ENCODE measurements at regions not wholly inside any gene's neighbourhood (a gene's known extent, or its start where the extent isn't known, plus 50 kb on each side); places are given as distances from the start of the nearest gene placed in this dataset.
A peak's percentile ranks its signal among the peaks of the same experiment; 100 is the strongest.

DNA sequence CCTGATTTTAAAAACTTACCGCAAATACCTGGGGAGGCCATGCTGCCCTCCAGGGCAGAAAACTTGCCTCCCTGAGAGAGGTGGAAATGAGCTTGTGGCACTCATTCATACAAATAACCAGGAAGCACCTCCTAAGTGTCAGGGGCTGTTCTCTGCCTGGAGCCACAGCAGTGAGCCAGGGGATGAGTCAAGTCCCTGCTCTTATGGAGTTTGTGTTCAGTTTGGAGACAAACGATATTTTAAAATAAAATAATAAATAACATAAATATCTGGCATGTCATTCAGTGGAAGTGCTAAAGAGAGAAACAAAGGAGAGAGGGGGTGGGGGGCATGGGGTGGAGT is 313.8 kb downstream of the C16orf95 start:
- FAIRE-seq (no peak), DNase-seq (no peak)
- Histone ChIP-seq H3K9ac (ENCODE audit: low read length in 3 of 3) (no peak overlapping the region), H3K9me3 (ENCODE audit: control insufficient read depth in 2 of 3, insufficient read depth in 1 of 3, low read length in 3 of 3) (peaks cover 0 to 11% (median 0%) of the 10 kb centered on the region in 3 donors), H3K27me3 (ENCODE audit: control insufficient read depth, insufficient read depth, low read length) (no peaks in the 10 kb centered on the region), H3K27ac (ENCODE audit: low read depth in 2 of 2, low read length in 2 of 2) (no peak overlapping the region), H3K4me1 (ENCODE audit: control insufficient read depth in 2 of 3, insufficient read depth in 2 of 3, low read depth in 1 of 3, low read length in 3 of 3) (no peaks in the 10 kb centered on the region), H3K36me3 (ENCODE audit: control insufficient read depth in 2 of 3, insufficient read depth in 3 of 3, low read length in 3 of 3) (no peaks in the 10 kb centered on the region), H3K4me3 (ENCODE audit: low read length in 3 of 3) (no peak overlapping the region)
- intact Hi-C loops (cut with DNase I): no loop called here
- no peak for TF ChIP-seq CTCF (IDR thresholded peaks at IDR 0.05; ENCODE audit: borderline replicate concordance, extremely low read depth, insufficient read depth)

DNA sequence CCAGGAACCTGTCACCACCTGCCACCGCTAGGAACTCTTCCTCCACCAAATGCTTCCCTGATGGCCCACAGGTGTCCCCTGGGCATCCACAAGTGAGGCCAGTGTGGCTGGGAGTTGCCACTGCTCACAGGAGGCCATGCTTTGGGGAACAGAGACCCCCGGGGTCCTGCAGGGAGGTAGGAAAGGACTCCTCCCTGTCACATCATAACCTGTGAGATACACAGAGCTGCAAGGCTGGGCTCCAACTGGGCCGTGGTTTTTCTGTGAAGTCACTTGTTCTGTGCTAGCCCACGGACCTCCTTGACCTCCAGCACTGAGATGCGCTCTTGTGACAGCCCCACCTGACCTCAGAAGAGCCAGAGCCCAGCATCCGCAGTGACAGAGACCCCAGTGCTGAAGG is 311.2 kb downstream of the C16orf95 start:
- intact Hi-C loops (cut with DNase I): no loop called here
- Histone ChIP-seq H3K4me3 (ENCODE audit: low read length in 3 of 3) (no peak overlapping the region), H3K36me3 (ENCODE audit: control insufficient read depth in 2 of 3, insufficient read depth in 3 of 3, low read length in 3 of 3) (no peaks in the 10 kb centered on the region), H3K27me3 (ENCODE audit: control insufficient read depth, insufficient read depth, low read length) (no peaks in the 10 kb centered on the region), H3K27ac (ENCODE audit: low read depth in 2 of 2, low read length in 2 of 2) (no peak overlapping the region), H3K9me3 (ENCODE audit: control insufficient read depth in 2 of 3, insufficient read depth in 1 of 3, low read length in 3 of 3) (peaks cover 0 to 4% (median 0%) of the 10 kb centered on the region in 3 donors), H3K9ac (ENCODE audit: low read length in 3 of 3) (no peak overlapping the region), H3K4me1 (ENCODE audit: control insufficient read depth in 2 of 3, insufficient read depth in 2 of 3, low read depth in 1 of 3, low read length in 3 of 3) (no peaks in the 10 kb centered on the region)
- FAIRE-seq (no peak), DNase-seq (peak in 2 of 5 donors; percentile 26 to 41)
- TF ChIP-seq CTCF (IDR thresholded peaks at IDR 0.05; ENCODE audit: borderline replicate concordance, extremely low read depth, insufficient read depth): no peak

DNA sequence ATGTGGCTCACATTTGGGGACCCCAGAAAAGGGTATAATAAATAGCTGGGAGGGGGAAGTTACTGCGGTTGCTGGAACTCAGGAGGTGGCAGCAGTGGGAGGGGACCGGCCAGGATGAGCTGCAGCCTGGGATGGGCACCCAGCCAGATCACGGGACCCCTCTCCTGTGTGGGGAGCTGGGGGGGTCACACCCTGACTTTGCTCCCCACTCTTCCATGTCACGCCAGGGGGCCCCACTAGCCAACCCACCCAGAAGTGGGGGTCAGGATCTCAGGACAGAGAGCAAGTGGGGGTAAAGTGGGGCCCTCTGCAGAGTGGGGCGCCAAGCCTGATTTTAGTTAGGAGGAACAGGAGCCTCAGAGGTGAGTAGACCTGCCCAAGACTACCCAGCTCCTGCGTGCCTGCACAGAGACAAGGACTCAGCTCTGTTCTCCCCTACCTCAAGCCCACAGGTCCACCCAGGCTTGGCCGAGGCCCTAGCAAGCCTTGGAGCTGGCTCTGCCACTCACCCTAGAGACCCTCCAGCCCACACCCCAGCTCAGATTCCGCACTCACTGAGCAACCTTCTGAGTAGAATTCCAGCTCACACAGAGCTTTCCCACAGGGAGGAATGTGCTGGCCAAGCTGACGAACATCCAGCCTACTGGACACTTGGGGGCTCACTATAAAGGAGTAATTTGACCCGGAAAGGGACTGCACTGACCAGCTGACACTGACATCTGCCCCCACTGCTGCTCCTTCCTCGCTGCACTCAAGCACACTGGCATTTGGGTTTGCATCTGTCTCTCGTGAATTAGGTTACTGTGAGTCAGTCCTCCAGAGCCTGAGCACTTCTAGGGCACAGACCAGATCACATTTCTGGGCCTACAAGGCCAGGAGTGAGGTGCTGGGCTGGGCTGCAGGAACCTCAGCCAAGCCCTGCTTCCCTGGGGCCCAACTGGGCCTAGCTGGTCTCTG is 310.1 kb downstream of the C16orf95 start:
- intact Hi-C loops (cut with DNase I): no loop called here
- peak in 2 of 5 donors; percentile 31 to 35 for DNase-seq
- H3K27ac ChIP-seq (ENCODE audit: low read depth in 2 of 2, low read length in 2 of 2): no peak overlapping the region

More for the DNA sequence above, 310.1 kb downstream of the C16orf95 start:
- H3K27me3 ChIP-seq (ENCODE audit: control insufficient read depth, insufficient read depth, low read length): no peaks in the 10 kb centered on the region
- no peaks in the 10 kb centered on the region for H3K9me3 ChIP-seq (ENCODE audit: control insufficient read depth in 2 of 3, insufficient read depth in 1 of 3, low read length in 3 of 3)
- no peak for FAIRE-seq
- no peaks in the 10 kb centered on the region for H3K36me3 ChIP-seq (ENCODE audit: control insufficient read depth in 2 of 3, insufficient read depth in 3 of 3, low read length in 3 of 3)
- no peak overlapping the region for H3K4me3 ChIP-seq (ENCODE audit: low read length in 3 of 3)
- no peak overlapping the region for H3K9ac ChIP-seq (ENCODE audit: low read length in 3 of 3)
- H3K4me1 ChIP-seq (ENCODE audit: control insufficient read depth in 2 of 3, insufficient read depth in 2 of 3, low read depth in 1 of 3, low read length in 3 of 3): no peaks in the 10 kb centered on the region
- no peak for TF ChIP-seq CTCF (IDR thresholded peaks at IDR 0.05; ENCODE audit: borderline replicate concordance, extremely low read depth, insufficient read depth)

Data from kidney (tissue), 13 donors.